Uterus (tissue), 2 donors: ENCODE measurements at regions not wholly inside any gene's neighbourhood (a gene's known extent, or its start where the extent isn't known, plus 50 kb on each side); places are given as distances from the start of the nearest gene placed in this dataset.

ENCODE experiments used
- POLR2A ChIP-seq, 2 donors: fragments of 450-650 bp; IDR thresholded peaks; one replicate each; pipeline ENCODE4 v1.6.1; 2016; ENCODE audit warnings: antibody characterized with exemption in 2 of 2, mild to moderate bottlenecking in 1 of 2, moderate library complexity in 1 of 2
- TF ChIP-seq, protein P1 (sequence below), 4 experiments: fragments of 200-600 bp in 2 of 4; fragments of 450-650 bp in 2 of 4; sonication (generic) in 2 of 4; IDR thresholded peaks; one replicate each; pipeline ENCODE4 v1.5.1; 2016 to 2019; ENCODE audit warnings: antibody characterized with exemption in 4 of 4, mild to moderate bottlenecking in 2 of 4, moderate library complexity in 1 of 4

DNA sequence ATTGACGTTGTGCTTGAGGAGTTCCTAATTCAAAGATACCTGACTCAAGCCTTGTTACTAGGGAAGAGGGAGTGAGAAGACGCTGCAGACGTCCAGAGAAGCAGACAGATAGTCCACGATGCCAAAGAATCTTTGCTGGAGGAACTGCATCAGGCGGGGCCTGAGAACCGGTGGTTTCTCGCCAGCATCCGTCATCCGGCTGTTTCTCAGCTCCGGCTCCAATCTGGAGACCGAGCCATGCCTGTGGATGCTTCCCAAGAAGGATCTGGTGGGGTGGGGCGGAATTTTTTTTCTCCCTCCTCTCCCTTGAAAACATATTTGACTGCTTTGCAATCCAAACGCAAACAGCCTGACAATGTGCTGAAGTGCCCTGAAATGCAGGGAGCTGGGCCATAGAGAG lies 125.8 kb upstream of the SRSF6 start:
- TF ChIP-seq, protein P1, sequence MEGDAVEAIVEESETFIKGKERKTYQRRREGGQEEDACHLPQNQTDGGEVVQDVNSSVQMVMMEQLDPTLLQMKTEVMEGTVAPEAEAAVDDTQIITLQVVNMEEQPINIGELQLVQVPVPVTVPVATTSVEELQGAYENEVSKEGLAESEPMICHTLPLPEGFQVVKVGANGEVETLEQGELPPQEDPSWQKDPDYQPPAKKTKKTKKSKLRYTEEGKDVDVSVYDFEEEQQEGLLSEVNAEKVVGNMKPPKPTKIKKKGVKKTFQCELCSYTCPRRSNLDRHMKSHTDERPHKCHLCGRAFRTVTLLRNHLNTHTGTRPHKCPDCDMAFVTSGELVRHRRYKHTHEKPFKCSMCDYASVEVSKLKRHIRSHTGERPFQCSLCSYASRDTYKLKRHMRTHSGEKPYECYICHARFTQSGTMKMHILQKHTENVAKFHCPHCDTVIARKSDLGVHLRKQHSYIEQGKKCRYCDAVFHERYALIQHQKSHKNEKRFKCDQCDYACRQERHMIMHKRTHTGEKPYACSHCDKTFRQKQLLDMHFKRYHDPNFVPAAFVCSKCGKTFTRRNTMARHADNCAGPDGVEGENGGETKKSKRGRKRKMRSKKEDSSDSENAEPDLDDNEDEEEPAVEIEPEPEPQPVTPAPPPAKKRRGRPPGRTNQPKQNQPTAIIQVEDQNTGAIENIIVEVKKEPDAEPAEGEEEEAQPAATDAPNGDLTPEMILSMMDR (IDR thresholded peaks at IDR 0.05): no peak
- TF ChIP-seq POLR2A (IDR thresholded peaks at IDR 0.05): no peak
